Keratinocyte (primary cell): ENCODE measurements at regions not wholly inside any gene's neighbourhood (a gene's known extent, or its start where the extent isn't known, plus 50 kb on each side); places are given as distances from the start of the nearest gene placed in this dataset.
"Not testable (repeated sequence)": the region's sequence is repeated elsewhere in the genome, so short reads cannot be mapped to it uniquely, and the experiment has no call there.

Experiments used
- DNase-seq: peaks from one replicate; pipeline ENCODE4 v3.0.0-alpha.2; 2011; ENCODE audit warnings: low read depth, missing footprints, low spot score
- FAIRE-seq: peaks from 2 replicates; lab custom pipeline; 2011; peaks lifted over from hg19 to GRCh38; lab: Jason Lieb, UNC
- H2AFZ ChIP-seq: 2 replicates; pipeline ENCODE4 v1.6.0; 2012; ENCODE audit warnings: low read length, control low read depth, inconsistent platforms; ENCODE audit not compliant: control insufficient read depth
- H3K27ac ChIP-seq: 2 replicates; pipeline ENCODE4 v1.5.1; 2011; ENCODE audit warnings: low read length; ENCODE audit not compliant: control insufficient read depth, insufficient read depth
- H3K27me3 ChIP-seq: 3 replicates; pipeline ENCODE4 v1.6.0; 2011; ENCODE audit warnings: low read length; ENCODE audit not compliant: control insufficient read depth, insufficient read depth; ENCODE audit errors: extremely low read depth
- H3K36me3 ChIP-seq, 2 experiments: 2 replicates in 1 of 2; 3 replicates in 1 of 2; pipeline ENCODE4 v1.5.1; 2011; ENCODE audit warnings: low read length in 2 of 2, mild to moderate bottlenecking in 1 of 2; ENCODE audit not compliant: control insufficient read depth in 2 of 2, insufficient read depth in 2 of 2; ENCODE audit errors: extremely low read depth in 1 of 2
- H3K4me1 ChIP-seq: 3 replicates; pipeline ENCODE4 v1.5.1; 2011; ENCODE audit warnings: low read length; ENCODE audit not compliant: control insufficient read depth, insufficient read depth; ENCODE audit errors: extremely low read depth
- H3K4me2 ChIP-seq: 3 replicates; pipeline ENCODE4 v1.6.0; 2011; ENCODE audit warnings: low read depth, low read length; ENCODE audit not compliant: control insufficient read depth, insufficient read depth; ENCODE audit errors: extremely low read depth
- H3K4me3 ChIP-seq, 3 experiments: fragments of 200-600 bp in 1 of 3; sonication (generic) in 1 of 3; 2 replicates in 2 of 3; 3 replicates in 1 of 3; pipeline ENCODE4 v1.5.1; 2011 to 2016; ENCODE audit warnings: low read length in 3 of 3, mild to moderate bottlenecking in 3 of 3, control low read depth in 2 of 3, inconsistent platforms in 1 of 3, low read depth in 1 of 3, mixed read lengths in 1 of 3, mixed run types in 1 of 3, moderate library complexity in 1 of 3; ENCODE audit not compliant: control insufficient read depth in 2 of 3, insufficient read depth in 2 of 3; ENCODE audit errors: extremely low read depth in 1 of 3
- H3K79me2 ChIP-seq: 2 replicates; pipeline ENCODE4 v1.6.0; 2012; ENCODE audit warnings: low read length; ENCODE audit not compliant: control insufficient read depth, insufficient read depth
- H3K9ac ChIP-seq: 3 replicates; pipeline ENCODE4 v1.6.0; 2011; ENCODE audit warnings: low read length; ENCODE audit not compliant: control insufficient read depth, insufficient read depth; ENCODE audit errors: extremely low read depth
- H3K9me1 ChIP-seq: 3 replicates; pipeline ENCODE4 v1.6.0; 2011; ENCODE audit warnings: low read length; ENCODE audit not compliant: control insufficient read depth, insufficient read depth; ENCODE audit errors: extremely low read depth
- H3K9me3 ChIP-seq: 2 replicates; pipeline ENCODE4 v1.5.1; 2012; ENCODE audit warnings: low read depth, low read length; ENCODE audit not compliant: control insufficient read depth
- H4K20me1 ChIP-seq: 3 replicates; pipeline ENCODE4 v1.6.0; 2011; ENCODE audit warnings: low read length; ENCODE audit not compliant: control insufficient read depth, insufficient read depth; ENCODE audit errors: extremely low read depth
- EZH2 ChIP-seq: IDR thresholded peaks from one replicate; pipeline ENCODE4 v1.6.1; 2012; ENCODE audit warnings: inconsistent platforms, mild to moderate bottlenecking, low read length, moderate library complexity
- dilution Hi-C: fragments of 300-500 bp; cut with MboI; formaldehyde crosslinking; loops from one replicate; pipeline ENCODE4 v1.7.0; 2020; ENCODE audit warnings: low sequenced_read_pairs; ENCODE audit not compliant: extremely low pct_ligation_motif_present
- TF ChIP-seq, protein P1 (sequence below), 3 experiments: IDR thresholded peaks in 1 of 3; conservative IDR thresholded peaks in 1 of 3; optimal IDR thresholded peaks in 1 of 3; 2 replicates in 2 of 3; 3 replicates in 1 of 3; pipeline versions ENCODE3 to v1.5.1; 2011; ENCODE audit warnings: low read length in 3 of 3, mild to moderate bottlenecking in 3 of 3, moderate library complexity in 2 of 3, control low read depth in 1 of 3, inconsistent platforms in 1 of 3; ENCODE audit not compliant: insufficient read depth in 2 of 3; ENCODE audit errors: extremely low read depth in 1 of 3

GRCh38 chr7:110507832-110508231 lies 583.1 kb upstream of the LRRN3 start:
- Histone ChIP-seq H3K27me3 (no peaks in the 10 kb centered on the region), H3K4me3 (no peak overlapping the region), H3K27ac (no peak overlapping the region), H4K20me1 (no peaks in the 10 kb centered on the region), H3K79me2 (no peaks in the 10 kb centered on the region), H3K9me1 (no peaks in the 10 kb centered on the region), H3K4me2 (no peak overlapping the region), H3K9ac (no peak overlapping the region), H2AFZ (no peak overlapping the region), H3K9me3 (no peaks in the 10 kb centered on the region), H3K4me1 (no peaks in the 10 kb centered on the region), H3K36me3 (no peaks in the 10 kb centered on the region)
- dilution Hi-C loops = no loop called here
- DNase-seq (no peak), FAIRE-seq (no peak)
- TF ChIP-seq, protein P1, sequence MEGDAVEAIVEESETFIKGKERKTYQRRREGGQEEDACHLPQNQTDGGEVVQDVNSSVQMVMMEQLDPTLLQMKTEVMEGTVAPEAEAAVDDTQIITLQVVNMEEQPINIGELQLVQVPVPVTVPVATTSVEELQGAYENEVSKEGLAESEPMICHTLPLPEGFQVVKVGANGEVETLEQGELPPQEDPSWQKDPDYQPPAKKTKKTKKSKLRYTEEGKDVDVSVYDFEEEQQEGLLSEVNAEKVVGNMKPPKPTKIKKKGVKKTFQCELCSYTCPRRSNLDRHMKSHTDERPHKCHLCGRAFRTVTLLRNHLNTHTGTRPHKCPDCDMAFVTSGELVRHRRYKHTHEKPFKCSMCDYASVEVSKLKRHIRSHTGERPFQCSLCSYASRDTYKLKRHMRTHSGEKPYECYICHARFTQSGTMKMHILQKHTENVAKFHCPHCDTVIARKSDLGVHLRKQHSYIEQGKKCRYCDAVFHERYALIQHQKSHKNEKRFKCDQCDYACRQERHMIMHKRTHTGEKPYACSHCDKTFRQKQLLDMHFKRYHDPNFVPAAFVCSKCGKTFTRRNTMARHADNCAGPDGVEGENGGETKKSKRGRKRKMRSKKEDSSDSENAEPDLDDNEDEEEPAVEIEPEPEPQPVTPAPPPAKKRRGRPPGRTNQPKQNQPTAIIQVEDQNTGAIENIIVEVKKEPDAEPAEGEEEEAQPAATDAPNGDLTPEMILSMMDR (optimal IDR thresholded peaks at IDR 0.05 in 1 of 3, IDR thresholded peaks at IDR 0.05 in 1 of 3, conservative IDR thresholded peaks at IDR 0.05 in 1 of 3; ENCODE audit: extremely low read depth in 1 of 3, insufficient read depth in 2 of 3, low read length in 3 of 3) = no peak
- TF ChIP-seq EZH2 = no peak

DNA sequence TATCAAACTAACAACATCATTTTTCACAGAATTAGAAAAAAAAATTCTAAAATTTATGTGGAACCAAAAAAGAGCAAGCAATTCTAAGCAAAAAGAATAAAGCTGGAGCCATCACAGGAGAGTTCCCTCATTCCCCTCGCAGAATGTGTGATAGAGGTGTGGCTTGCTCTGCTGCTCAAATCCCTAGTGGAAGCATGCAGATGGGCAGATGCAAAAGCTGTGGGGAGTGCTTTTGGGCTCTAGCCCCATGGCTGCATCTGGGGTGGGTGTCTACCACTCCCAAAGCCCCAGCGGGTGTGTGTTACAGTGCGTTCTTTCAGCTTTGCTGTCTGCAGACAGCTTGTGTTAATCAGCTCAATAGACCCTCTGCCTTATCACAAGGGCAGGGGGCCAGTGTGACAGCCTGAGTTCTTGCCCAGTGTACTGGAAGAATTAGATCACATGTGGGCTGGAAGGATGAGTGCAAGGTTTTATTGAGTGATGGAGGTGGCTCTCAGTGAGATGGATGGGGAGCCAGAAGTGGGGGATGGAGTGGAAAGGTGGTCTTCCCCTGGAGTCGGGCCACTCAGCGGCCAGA lies 575.9 kb upstream of the LRRN3 start:
- H3K27ac ChIP-seq, H3K9me3 ChIP-seq, FAIRE-seq, dilution Hi-C loops, H3K9ac ChIP-seq, DNase-seq, H3K27me3 ChIP-seq, H3K79me2 ChIP-seq, H3K4me3 ChIP-seq, H3K9me1 ChIP-seq, H3K4me1 ChIP-seq, H3K4me2 ChIP-seq, H3K36me3 ChIP-seq, H2AFZ ChIP-seq, H4K20me1 ChIP-seq: not testable (repeated sequence)

DNA sequence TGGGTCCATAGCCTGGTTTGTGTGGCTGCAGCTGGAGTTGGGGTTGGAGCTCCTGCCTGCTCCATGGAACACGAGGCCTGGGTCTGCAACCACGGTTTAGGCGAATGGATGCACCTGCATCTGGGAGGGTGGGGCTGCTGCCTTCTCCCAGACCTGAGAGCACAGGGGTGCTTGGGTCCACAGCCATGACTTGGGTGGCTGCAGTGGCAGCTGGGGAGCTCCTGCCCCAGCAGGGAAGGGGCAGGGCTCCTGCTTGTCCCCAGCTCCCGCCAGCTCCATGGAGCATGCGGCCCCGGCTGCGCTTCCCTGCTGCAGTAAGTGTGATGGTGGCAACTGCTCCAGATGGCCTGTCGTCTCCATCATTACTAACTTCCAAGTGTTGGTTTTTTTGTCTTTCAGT lies 571.1 kb upstream of the LRRN3 start:
- Histone ChIP-seq H2AFZ (no peak overlapping the region), H3K9me3 (no peaks in the 10 kb centered on the region), H3K9ac (no peak overlapping the region), H4K20me1 (no peaks in the 10 kb centered on the region), H3K36me3 (peaks cover 0 to 2% of the 10 kb centered on the region in 2 experiments), H3K4me2 (no peak overlapping the region), H3K4me3 (no peak overlapping the region), H3K4me1 (no peaks in the 10 kb centered on the region), H3K9me1 (no peaks in the 10 kb centered on the region), H3K27me3 (no peaks in the 10 kb centered on the region), H3K79me2 (no peaks in the 10 kb centered on the region), H3K27ac (no peak overlapping the region)
- TF ChIP-seq, protein P1 (optimal IDR thresholded peaks at IDR 0.05 in 1 of 3, IDR thresholded peaks at IDR 0.05 in 1 of 3, conservative IDR thresholded peaks at IDR 0.05 in 1 of 3; ENCODE audit: extremely low read depth in 1 of 3, insufficient read depth in 2 of 3, low read length in 3 of 3) = no peak
- no peak for TF ChIP-seq EZH2
- DNase-seq (no peak), FAIRE-seq (no peak)
- dilution Hi-C loops = no loop called here
